Endothelial cell of umbilical vein (primary cell): ENCODE measurements at regions not wholly inside any gene's neighbourhood (a gene's known extent, or its start where the extent isn't known, plus 50 kb on each side); places are given as distances from the start of the nearest gene placed in this dataset.
A peak's percentile ranks its signal among the peaks of the same experiment; 100 is the strongest.

ENCODE experiments used
- BruUV-seq: library from RNA; stranded (reverse); fragments of 400-500 nt; replicated peaks from 2 replicates; lab custom pipeline; 2021; lab: Mats Ljungman, UMichigan
- CTCF ChIA-PET: fragments of 300-600, 350-600 bp; sonication (Branson Sonifier 250); formaldehyde crosslinking; loops from one replicate; lab custom pipeline; 2021; ENCODE audit warnings: antibody characterized with exemption, inconsistent platforms; lab: Charles Lee
- POLR2A ChIA-PET: fragments of 300-600, 350-600 bp; sonication (Branson Sonifier 250); formaldehyde crosslinking; loops from one replicate; lab custom pipeline; 2021; ENCODE audit warnings: antibody characterized with exemption, inconsistent platforms; lab: Charles Lee
- DNase-seq: peaks from one replicate; pipeline ENCODE4 v3.0.0-alpha.2; 2011; ENCODE audit warnings: low read depth, low spot score
- FAIRE-seq: peaks from 2 replicates; lab custom pipeline; 2011; peaks lifted over from hg19 to GRCh38; lab: Jason Lieb, UNC
- H2AFZ ChIP-seq: 2 replicates; pipeline ENCODE4 v1.6.0; 2012; ENCODE audit warnings: low read depth, low read length, control low read depth, inconsistent platforms
- H3K27ac ChIP-seq: 2 replicates; pipeline ENCODE4 v1.5.1; 2011; ENCODE audit warnings: low read depth, mild to moderate bottlenecking, control low read depth, low read length, moderate library complexity; ENCODE audit not compliant: insufficient read depth
- H3K27me3 ChIP-seq, 2 experiments: 2 replicates each; pipeline versions ENCODE4 v1.6.0 to v1.6.1; 2011; ENCODE audit warnings: low read length in 2 of 2, mixed read lengths in 1 of 2; ENCODE audit not compliant: control insufficient read depth in 2 of 2, insufficient read depth in 2 of 2
- H3K36me3 ChIP-seq, 2 experiments: 2 replicates in 1 of 2; 3 replicates in 1 of 2; pipeline ENCODE4 v1.5.1; 2011; ENCODE audit warnings: low read length in 2 of 2, mild to moderate bottlenecking in 1 of 2, moderate library complexity in 1 of 2; ENCODE audit not compliant: control insufficient read depth in 2 of 2, insufficient read depth in 2 of 2; ENCODE audit errors: extremely low read depth in 1 of 2
- H3K4me1 ChIP-seq: 3 replicates; pipeline ENCODE4 v1.5.1; 2011; ENCODE audit warnings: mild to moderate bottlenecking, low read length; ENCODE audit not compliant: control insufficient read depth, insufficient read depth; ENCODE audit errors: extremely low read depth
- H3K4me2 ChIP-seq: 2 replicates; pipeline ENCODE4 v1.6.1; 2011; ENCODE audit warnings: low read length, control low read depth, mixed read lengths; ENCODE audit not compliant: insufficient read depth
- H3K4me3 ChIP-seq, 3 experiments: fragments of 200-600 bp in 1 of 3; sonication (generic), shearing (Covaris generic) in 1 of 3; replicated peaks in 1 of 3; 2 replicates each; pipeline ENCODE4 v1.5.1; 2011 to 2016; ENCODE audit warnings: control low read depth in 3 of 3, low read length in 3 of 3, mild to moderate bottlenecking in 2 of 3, inconsistent platforms in 1 of 3, low read depth in 1 of 3, moderate library complexity in 1 of 3; ENCODE audit not compliant: insufficient read depth in 1 of 3
- H3K79me2 ChIP-seq: 2 replicates; pipeline ENCODE4 v1.6.0; 2012; ENCODE audit warnings: low read length, inconsistent platforms; ENCODE audit not compliant: control insufficient read depth, insufficient read depth
- H3K9ac ChIP-seq: replicated peaks from 2 replicates; pipeline ENCODE3; 2011; ENCODE audit warnings: low read length, control low read depth; ENCODE audit not compliant: insufficient read depth; ENCODE audit errors: extremely low read depth
- H3K9me1 ChIP-seq: replicated peaks from 3 replicates; pipeline ENCODE4 v1.6.0; 2011; ENCODE audit warnings: mild to moderate bottlenecking, low read length; ENCODE audit not compliant: control insufficient read depth, insufficient read depth; ENCODE audit errors: extremely low read depth
- H3K9me3 ChIP-seq: replicated peaks from 2 replicates; pipeline ENCODE4 v1.5.1; 2012; ENCODE audit warnings: low read length, inconsistent platforms; ENCODE audit not compliant: control insufficient read depth, insufficient read depth
- H4K20me1 ChIP-seq: replicated peaks from 2 replicates; pipeline ENCODE3; 2011; ENCODE audit warnings: mild to moderate bottlenecking, low read length; ENCODE audit not compliant: control insufficient read depth, insufficient read depth; ENCODE audit errors: extremely low read depth
- CTCF ChIP-seq, 2 donors: IDR thresholded peaks; 1 replicate in 1 of 2; 2 replicates in 1 of 2; pipeline ENCODE4 v1.5.1; 2011; ENCODE audit warnings: low read length in 2 of 2, mild to moderate bottlenecking in 2 of 2, moderate library complexity in 2 of 2, control low read depth in 1 of 2, inconsistent platforms in 1 of 2, low read depth in 1 of 2; ENCODE audit not compliant: insufficient read depth in 1 of 2; ENCODE audit errors: extremely low read depth in 1 of 2
- EZH2 ChIP-seq: IDR thresholded peaks from 2 replicates; pipeline ENCODE4 v1.6.1; 2012; ENCODE audit warnings: borderline replicate concordance, low read depth, mild to moderate bottlenecking, moderate library complexity, low read length, inconsistent platforms; ENCODE audit not compliant: severe bottlenecking
- FOS ChIP-seq: IDR thresholded peaks from 2 replicates; pipeline ENCODE4 v1.6.1; 2011; ENCODE audit warnings: mild to moderate bottlenecking, low read length, moderate library complexity, borderline replicate concordance; ENCODE audit not compliant: insufficient read depth
- GATA2 ChIP-seq: IDR thresholded peaks from 2 replicates; pipeline ENCODE4 v1.7.0; 2011; ENCODE audit warnings: low read depth, mild to moderate bottlenecking, moderate library complexity, mixed read lengths, low read length; ENCODE audit not compliant: insufficient read length, insufficient read depth
- JUN ChIP-seq: IDR thresholded peaks from 2 replicates; pipeline ENCODE4 v1.6.1; 2011; ENCODE audit warnings: borderline replicate concordance, low read depth; ENCODE audit not compliant: insufficient read length, insufficient read depth
- dilution Hi-C: fragments of 300-500 bp; cut with MboI; formaldehyde crosslinking; loops from one replicate; pipeline ENCODE4 v1.15.0; 2019; ENCODE audit warnings: low sequenced_read_pairs; ENCODE audit not compliant: extremely low pct_ligation_motif_present
- intact Hi-C: fragments of 100-400 bp; cut with micrococcal nuclease; formaldehyde crosslinking; loops from one replicate; pipeline ENCODE4 v1.10.0; 2022

- dilution Hi-C loops: no loop called here
Measured at GRCh38 chr18:24868311-24868710, 407.9 kb downstream of the HRH4 start.

GRCh38 chr18:24868760-24869237 is 408.4 kb downstream of the HRH4 start:
- Histone ChIP-seq H4K20me1 (no peaks in the 10 kb centered on the region), H3K4me2 (peak overlapping the region; percentile 57), H3K27me3 (no peaks in the 10 kb centered on the region), H2AFZ (no peak overlapping the region), H3K27ac (no peak overlapping the region), H3K9me1 (no peaks in the 10 kb centered on the region), H3K9ac (no peak overlapping the region), H3K36me3 (no peaks in the 10 kb centered on the region), H3K9me3 (no peaks in the 10 kb centered on the region), H3K4me1 (peaks cover 14% of the 10 kb centered on the region), H3K4me3 (no peak overlapping the region), H3K79me2 (no peaks in the 10 kb centered on the region)
- peak; percentile 61 for DNase-seq
- BruUV-seq: no TSS peak
- TF ChIP-seq GATA2 (peak; percentile 75), FOS (peak; percentile 47), EZH2 (no peak), CTCF (IDR thresholded peaks at IDR 0.05; ENCODE audit: extremely low read depth in 1 of 2, insufficient read depth in 1 of 2, low read depth in 1 of 2, low read length in 2 of 2) (no peak), JUN (peak; percentile 20)
- POLR2A ChIA-PET: no interaction called here
- FAIRE-seq: no peak
- dilution Hi-C loops: no loop called here
- CTCF ChIA-PET: interaction anchor here (1.0 to 2.1 kb wide), 6 partner anchors 12 to 381 kb away, joined by 3 to 7 read pairs (median 3); no protein-coding TSS in a partner anchor
- intact Hi-C loops: loop anchor here (10.0 kb wide), 1 partner anchor 324 kb away; no protein-coding TSS in a partner anchor

More at GRCh38 chr18:24868311-24868710, 407.9 kb downstream of the HRH4 start:
- no peaks in the 10 kb centered on the region for H3K36me3 ChIP-seq
- H4K20me1 ChIP-seq: no peaks in the 10 kb centered on the region
- intact Hi-C loops: loop anchor here (10.0 kb wide), 1 partner anchor 324 kb away; no protein-coding TSS in a partner anchor
- no peak overlapping the region for H3K9ac ChIP-seq
- H3K79me2 ChIP-seq: no peaks in the 10 kb centered on the region
- CTCF ChIA-PET: interaction anchor here (1.0 to 2.1 kb wide), 6 partner anchors 11 to 381 kb away, joined by 3 to 7 read pairs (median 3); no protein-coding TSS in a partner anchor
- no peak overlapping the region for H3K4me3 ChIP-seq
- H3K9me3 ChIP-seq: no peaks in the 10 kb centered on the region
- no peak for FAIRE-seq
- no peak for TF ChIP-seq JUN
- TF ChIP-seq EZH2: no peak
- POLR2A ChIA-PET: no interaction called here
- no peak overlapping the region for H3K27ac ChIP-seq
- no peak for DNase-seq
- peak overlapping the region; percentile 57 for H3K4me2 ChIP-seq
- no peaks in the 10 kb centered on the region for H3K27me3 ChIP-seq
- H3K9me1 ChIP-seq: no peaks in the 10 kb centered on the region
- peaks cover 14% of the 10 kb centered on the region for H3K4me1 ChIP-seq
- BruUV-seq: no TSS peak
- no peak overlapping the region for H2AFZ ChIP-seq
